SK-N-SH (cell line): ENCODE measurements at regions not wholly inside any gene's neighbourhood (a gene's known extent, or its start where the extent isn't known, plus 50 kb on each side); places are given as distances from the start of the nearest gene placed in this dataset.

Experiments used
- GATA2 ChIP-seq: sonication (generic); formaldehyde crosslinking; IDR thresholded peaks from 2 replicates; pipeline ENCODE4 v1.5.0; 2020; ENCODE audit warnings: mild to moderate bottlenecking, missing genetic modification reagents
- JUND ChIP-seq: IDR thresholded peaks from 2 replicates; pipeline ENCODE4 v1.4.0; 2012
- NFIC ChIP-seq: IDR thresholded peaks from 2 replicates; pipeline ENCODE4 v1.4.0; 2012; ENCODE audit warnings: borderline replicate concordance
- NRF1 ChIP-seq: IDR thresholded peaks from 2 replicates; pipeline ENCODE4 v1.6.1; 2012; ENCODE audit warnings: low read depth, mild to moderate bottlenecking, low read length
- RAD21 ChIP-seq: IDR thresholded peaks from 2 replicates; pipeline ENCODE4 v1.6.1; 2012; ENCODE audit warnings: mild to moderate bottlenecking, low read length
- RCOR1 ChIP-seq: fragments of 150-350 bp; IDR thresholded peaks from 2 replicates; pipeline ENCODE4 v1.6.1; 2017; ENCODE audit warnings: antibody characterized with exemption, low read length
- SMC3 ChIP-seq: IDR thresholded peaks from 2 replicates; pipeline ENCODE4 v1.6.1; 2012; ENCODE audit warnings: low read depth, low read length, improper control_type of control experiment
- TAF1 ChIP-seq: IDR thresholded peaks from 2 replicates; pipeline ENCODE4 v1.6.1; 2012; ENCODE audit warnings: low read depth, mild to moderate bottlenecking, low read length, moderate library complexity, borderline replicate concordance
- TF ChIP-seq, protein P1 (sequence below): fragments of 200-600 bp; sonication (generic); IDR thresholded peaks from 2 replicates; pipeline ENCODE4 v1.6.1; 2017; ENCODE audit warnings: antibody characterized with exemption, mild to moderate bottlenecking, moderate library complexity
- TF ChIP-seq, protein P2 (sequence below): fragments of 150-350 bp; IDR thresholded peaks from 2 replicates; pipeline ENCODE4 v1.6.1; 2017; ENCODE audit warnings: antibody characterized with exemption, low read length, low read depth, borderline replicate concordance

DNA sequence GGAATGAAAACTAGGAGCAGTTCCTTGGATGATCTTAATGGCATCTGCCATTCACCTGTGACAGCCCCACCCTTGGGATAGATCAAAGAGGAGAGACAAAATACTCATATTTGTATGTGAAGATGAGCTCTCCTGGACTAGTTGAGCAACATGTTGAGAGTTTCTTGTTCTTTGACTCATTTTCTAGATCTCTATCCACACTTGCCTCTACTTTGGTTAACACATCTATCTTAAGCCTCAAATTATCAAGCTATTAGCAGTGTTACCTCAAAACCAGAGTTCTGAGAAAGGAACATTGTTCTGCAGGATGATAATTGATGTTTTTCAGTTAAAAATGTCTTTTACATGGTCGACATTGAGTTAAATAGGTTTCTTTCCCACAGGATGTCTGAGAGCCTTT is 94.2 kb upstream of the TEX13D start:
- TF ChIP-seq GATA2 (no peak), NRF1 (no peak), RCOR1 (no peak), JUND (no peak), TAF1 (no peak), NFIC (no peak), RAD21 (no peak), SMC3 (no peak)
- TF ChIP-seq, protein P1, sequence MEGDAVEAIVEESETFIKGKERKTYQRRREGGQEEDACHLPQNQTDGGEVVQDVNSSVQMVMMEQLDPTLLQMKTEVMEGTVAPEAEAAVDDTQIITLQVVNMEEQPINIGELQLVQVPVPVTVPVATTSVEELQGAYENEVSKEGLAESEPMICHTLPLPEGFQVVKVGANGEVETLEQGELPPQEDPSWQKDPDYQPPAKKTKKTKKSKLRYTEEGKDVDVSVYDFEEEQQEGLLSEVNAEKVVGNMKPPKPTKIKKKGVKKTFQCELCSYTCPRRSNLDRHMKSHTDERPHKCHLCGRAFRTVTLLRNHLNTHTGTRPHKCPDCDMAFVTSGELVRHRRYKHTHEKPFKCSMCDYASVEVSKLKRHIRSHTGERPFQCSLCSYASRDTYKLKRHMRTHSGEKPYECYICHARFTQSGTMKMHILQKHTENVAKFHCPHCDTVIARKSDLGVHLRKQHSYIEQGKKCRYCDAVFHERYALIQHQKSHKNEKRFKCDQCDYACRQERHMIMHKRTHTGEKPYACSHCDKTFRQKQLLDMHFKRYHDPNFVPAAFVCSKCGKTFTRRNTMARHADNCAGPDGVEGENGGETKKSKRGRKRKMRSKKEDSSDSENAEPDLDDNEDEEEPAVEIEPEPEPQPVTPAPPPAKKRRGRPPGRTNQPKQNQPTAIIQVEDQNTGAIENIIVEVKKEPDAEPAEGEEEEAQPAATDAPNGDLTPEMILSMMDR, result no peak
- TF ChIP-seq, protein P2, sequence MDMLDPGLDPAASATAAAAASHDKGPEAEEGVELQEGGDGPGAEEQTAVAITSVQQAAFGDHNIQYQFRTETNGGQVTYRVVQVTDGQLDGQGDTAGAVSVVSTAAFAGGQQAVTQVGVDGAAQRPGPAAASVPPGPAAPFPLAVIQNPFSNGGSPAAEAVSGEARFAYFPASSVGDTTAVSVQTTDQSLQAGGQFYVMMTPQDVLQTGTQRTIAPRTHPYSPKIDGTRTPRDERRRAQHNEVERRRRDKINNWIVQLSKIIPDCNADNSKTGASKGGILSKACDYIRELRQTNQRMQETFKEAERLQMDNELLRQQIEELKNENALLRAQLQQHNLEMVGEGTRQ, result no peak
